IMR-90 (cell line): ENCODE measurements at regions not wholly inside any gene's neighbourhood (a gene's known extent, or its start where the extent isn't known, plus 50 kb on each side); places are given as distances from the start of the nearest gene placed in this dataset.
"Not testable (repeated sequence)": the region's sequence is repeated elsewhere in the genome, so short reads cannot be mapped to it uniquely, and the experiment has no call there.

ENCODE experiments used
- ATAC-seq: fragments of 200-7000 bp; cut with Tn5 transposase; 2 replicates; pipeline ENCODE4 v1.9.1; 2020; ENCODE audit warnings: low read depth, mild to moderate bottlenecking, moderate library complexity
- BruUV-seq: library from RNA; stranded (reverse); fragments of 400-500 nt; replicated peaks from 2 replicates; lab custom pipeline; 2021; lab: Mats Ljungman, UMichigan
- CTCF ChIA-PET: fragments of 300-600 bp; formaldehyde crosslinking; extraction: SDS; loops from one replicate; lab custom pipeline; 2021; ENCODE audit warnings: antibody characterized with exemption; lab: Yijun Ruan, JAX
- POLR2A ChIA-PET: fragments of 300-600 bp; sonication (Branson Sonifier 250); formaldehyde crosslinking; loops from one replicate; lab custom pipeline; 2022; ENCODE audit warnings: antibody characterized with exemption; ENCODE audit not compliant: unreplicated experiment; lab: Charles Lee
- DNase-seq: peaks from one replicate; pipeline ENCODE4 v3.0.0; 2013
- H2AFZ ChIP-seq: replicated peaks from 2 replicates; pipeline ENCODE3; 2013; ENCODE audit warnings: low read length, mild to moderate bottlenecking; ENCODE audit not compliant: poor library complexity
- H2AK5ac ChIP-seq: 2 replicates; pipeline ENCODE4 v1.6.1; 2013; ENCODE audit warnings: low read depth, low read length, inconsistent platforms
- H2AK9ac ChIP-seq: replicated peaks from 2 replicates; pipeline ENCODE3; 2013; ENCODE audit warnings: mild to moderate bottlenecking, low read depth, low read length, moderate library complexity; ENCODE audit not compliant: poor library complexity
- H2BK120ac ChIP-seq: 2 replicates; pipeline ENCODE4 v1.6.1; 2013; ENCODE audit warnings: low read depth, low read length, inconsistent platforms
- H2BK15ac ChIP-seq: 3 replicates; pipeline ENCODE4 v1.6.1; 2013; ENCODE audit warnings: low read depth, low read length, inconsistent platforms
- H2BK20ac ChIP-seq: 2 replicates; pipeline ENCODE4 v1.6.1; 2013; ENCODE audit warnings: low read depth, mild to moderate bottlenecking, inconsistent platforms, low read length, moderate library complexity
- H2BK5ac ChIP-seq: 2 replicates; pipeline ENCODE4 v1.6.1; 2013; ENCODE audit warnings: mild to moderate bottlenecking, low read depth, low read length, inconsistent platforms; ENCODE audit not compliant: poor library complexity, severe bottlenecking
- H3K14ac ChIP-seq: replicated peaks from 2 replicates; pipeline ENCODE4 v1.6.1; 2013; ENCODE audit warnings: low read depth, low read length, inconsistent platforms
- H3K18ac ChIP-seq: 2 replicates; pipeline ENCODE4 v1.6.1; 2013; ENCODE audit warnings: low read depth, low read length, control low read depth
- H3K23ac ChIP-seq: 2 replicates; pipeline ENCODE4 v1.6.1; 2013; ENCODE audit warnings: low read depth, low read length, inconsistent platforms
- H3K27ac ChIP-seq: 2 replicates; pipeline ENCODE4 v1.5.1; 2013; ENCODE audit warnings: mild to moderate bottlenecking, control low read depth, low read length; ENCODE audit not compliant: insufficient read depth
- H3K27me3 ChIP-seq: 2 replicates; pipeline ENCODE4 v1.6.1; 2013; ENCODE audit warnings: low read length; ENCODE audit not compliant: control insufficient read depth, insufficient read depth
- H3K36me3 ChIP-seq: 2 replicates; pipeline ENCODE4 v1.6.1; 2013; ENCODE audit warnings: low read length, mixed read lengths; ENCODE audit not compliant: control insufficient read depth, insufficient read depth
- H3K4ac ChIP-seq: 2 replicates; pipeline ENCODE4 v1.6.1; 2013; ENCODE audit warnings: low read depth, low read length, inconsistent platforms
- H3K4me1 ChIP-seq: 2 replicates; pipeline ENCODE4 v1.6.1; 2013; ENCODE audit warnings: low read length, mixed read lengths; ENCODE audit not compliant: control insufficient read depth, insufficient read depth
- H3K4me2 ChIP-seq: 2 replicates; pipeline ENCODE4 v1.6.1; 2013; ENCODE audit warnings: low read depth, mild to moderate bottlenecking, control low read depth, low read length, moderate library complexity
- H3K4me3 ChIP-seq: 2 replicates; pipeline ENCODE4 v1.5.1; 2013; ENCODE audit warnings: low read depth, mild to moderate bottlenecking, control low read depth, low read length, moderate library complexity; ENCODE audit not compliant: insufficient read depth
- H3K56ac ChIP-seq: 2 replicates; pipeline ENCODE4 v1.6.1; 2013; ENCODE audit warnings: low read length, inconsistent platforms; ENCODE audit not compliant: insufficient read depth; ENCODE audit errors: extremely low read depth
- H3K79me1 ChIP-seq, 2 experiments: 2 replicates each; pipeline ENCODE4 v1.6.1; 2013; ENCODE audit warnings: low read length in 2 of 2, inconsistent platforms in 1 of 2, low read depth in 1 of 2
- H3K9ac ChIP-seq: 2 replicates; pipeline ENCODE4 v1.6.1; 2013; ENCODE audit warnings: low read depth, low read length, control low read depth
- H3K9me1 ChIP-seq: 2 replicates; pipeline ENCODE4 v1.6.1; 2013; ENCODE audit warnings: low read length, inconsistent platforms; ENCODE audit not compliant: insufficient read depth
- H3K9me3 ChIP-seq: 2 replicates; pipeline ENCODE4 v1.6.1; 2013; ENCODE audit warnings: low read length; ENCODE audit not compliant: control insufficient read depth, insufficient read depth
- H4K20me1 ChIP-seq: 2 replicates; pipeline ENCODE4 v1.6.1; 2013; ENCODE audit warnings: low read length, inconsistent platforms; ENCODE audit not compliant: insufficient read depth
- H4K5ac ChIP-seq: 2 replicates; pipeline ENCODE4 v1.6.1; 2013; ENCODE audit warnings: mild to moderate bottlenecking, low read depth, low read length, control low read depth
- H4K8ac ChIP-seq, 2 experiments: 2 replicates each; pipeline ENCODE4 v1.6.1; 2013; ENCODE audit warnings: low read depth in 2 of 2, low read length in 2 of 2, control low read depth in 1 of 2, inconsistent platforms in 1 of 2
- H4K91ac ChIP-seq: 2 replicates; pipeline ENCODE4 v1.6.1; 2013; ENCODE audit warnings: low read depth, low read length, inconsistent platforms; ENCODE audit not compliant: insufficient read depth
- BHLHE40 ChIP-seq: fragments of 150-350 bp; IDR thresholded peaks from 2 replicates; pipeline ENCODE4 v1.6.1; 2016; ENCODE audit warnings: mild to moderate bottlenecking, low read depth, low read length
- CEBPB ChIP-seq: IDR thresholded peaks from 2 replicates; pipeline ENCODE4 v1.6.1; 2012; ENCODE audit warnings: low read depth, low read length, improper control_type of control experiment
- FOS ChIP-seq: fragments of 150-350 bp; IDR thresholded peaks from 2 replicates; pipeline ENCODE4 v1.6.1; 2016; ENCODE audit warnings: low read depth, low read length
- MAFK ChIP-seq: IDR thresholded peaks from 2 replicates; pipeline ENCODE4 v1.6.1; 2012; ENCODE audit warnings: low read depth, low read length, improper control_type of control experiment
- MAZ ChIP-seq: IDR thresholded peaks from 2 replicates; pipeline ENCODE4 v1.6.1; 2012; ENCODE audit warnings: low read depth, mild to moderate bottlenecking, low read length, improper control_type of control experiment, moderate library complexity, borderline replicate concordance
- NFE2L2 ChIP-seq: fragments of 150-350 bp; IDR thresholded peaks from 2 replicates; pipeline ENCODE4 v1.6.1; 2016; ENCODE audit warnings: low read depth, mild to moderate bottlenecking, low read length
- POLR2A ChIP-seq: IDR thresholded peaks from 2 replicates; pipeline ENCODE4 v1.6.1; 2012; ENCODE audit warnings: mild to moderate bottlenecking, low read depth, low read length
- RFX5 ChIP-seq: IDR thresholded peaks from 2 replicates; pipeline ENCODE4 v1.8.0; 2012; ENCODE audit warnings: low read depth, mild to moderate bottlenecking, low read length, moderate library complexity
- SMC3 ChIP-seq: fragments of 150-350 bp; IDR thresholded peaks from 2 replicates; pipeline ENCODE4 v1.6.1; 2016; ENCODE audit warnings: low read depth, mild to moderate bottlenecking, antibody characterized with exemption, low read length, moderate library complexity
- WGBS, 2 experiments: methylation state at CpG; one replicate each; pipeline versions ENCODE4 v1.1.5 to v1.1.7; 2013; ENCODE audit warnings: missing lambda C conversion rate in 2 of 2; ENCODE audit not compliant: insufficient read length in 1 of 2; ENCODE audit errors: extremely low coverage in 2 of 2; 5-methylcytosine and 5-hydroxymethylcytosine counted together
- dilution Hi-C: fragments of 300-500 bp; cut with HindIII; formaldehyde crosslinking; loops from one replicate; pipeline ENCODE4 v1.14.3; 2018; ENCODE audit warnings: low sequenced_read_pairs; ENCODE audit not compliant: unreplicated experiment
- in situ Hi-C: fragments of 300-500 bp; cut with MboI; formaldehyde crosslinking; loops from 3 replicates; pipeline ENCODE4 v1.14.3; 2019; ENCODE audit warnings: low sequenced_read_pairs, inconsistent platforms, mixed read lengths
- intact Hi-C: fragments of 100-400 bp; cut with micrococcal nuclease; formaldehyde crosslinking; loops from 2 replicates; pipeline ENCODE4 v1.10.0; 2022

DNA sequence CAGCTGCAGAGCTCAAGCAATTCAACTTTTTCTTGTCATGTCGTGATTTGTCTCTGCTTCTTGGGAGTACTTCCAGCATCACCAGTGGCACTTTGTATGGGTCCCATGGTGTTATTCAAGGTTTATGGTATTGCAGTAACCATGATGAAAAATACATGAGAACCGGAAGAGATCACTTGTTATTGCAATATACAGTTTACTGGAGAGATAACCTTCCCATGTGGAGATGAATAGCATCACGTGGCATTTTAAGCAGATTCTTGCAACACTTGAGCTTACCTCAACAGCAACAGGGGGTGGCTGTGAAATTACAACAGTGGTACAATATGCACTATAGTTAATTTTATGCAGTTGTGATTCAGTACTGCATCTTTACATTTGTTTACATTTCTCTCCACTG, 97.4 kb downstream of the APOB start:
- H3K4me3 ChIP-seq: no peak overlapping the region
- H2AK9ac ChIP-seq: no peak overlapping the region
- intact Hi-C loops: no loop called here
- no peak overlapping the region for H3K23ac ChIP-seq
- H3K79me1 ChIP-seq: no peaks in the 10 kb centered on the region
- no peak overlapping the region for H2BK120ac ChIP-seq
- no peaks in the 10 kb centered on the region for H3K36me3 ChIP-seq
- no TSS peak for BruUV-seq
- H3K9ac ChIP-seq: no peak overlapping the region
- ChIA-PET CTCF (no interaction called here), POLR2A (no interaction called here)
- no peak overlapping the region for H3K56ac ChIP-seq
- TF ChIP-seq MAZ: no peak
- TF ChIP-seq POLR2A: no peak
- TF ChIP-seq NFE2L2: no peak
- no peak for TF ChIP-seq BHLHE40
- TF ChIP-seq SMC3: no peak
- TF ChIP-seq CEBPB: no peak
- no peak for TF ChIP-seq FOS
- no peak for TF ChIP-seq MAFK
- no peak for TF ChIP-seq RFX5
- no peak overlapping the region for H3K4ac ChIP-seq
- no CpG with 5 or more reads among the region's 3 CpGs for WGBS, 2 experiments
- no peak overlapping the region for H2AK5ac ChIP-seq
- H4K20me1 ChIP-seq: no peaks in the 10 kb centered on the region
- no peak overlapping the region for H3K18ac ChIP-seq
- no peak overlapping the region for H4K8ac ChIP-seq
- no peak overlapping the region for H2BK20ac ChIP-seq
- H3K4me1 ChIP-seq: no peaks in the 10 kb centered on the region
- H3K14ac ChIP-seq: no peak overlapping the region
- peaks cover 2% of the 10 kb centered on the region; the same call in 1 of the 2 replicates for H3K27me3 ChIP-seq
- H3K9me1 ChIP-seq: no peaks in the 10 kb centered on the region
- no peak overlapping the region for H4K91ac ChIP-seq
- H2BK5ac ChIP-seq: no peak overlapping the region
- dilution Hi-C loops: loop anchor here (25.0 kb wide), 1 partner anchor 259 kb away; no protein-coding TSS in a partner anchor
- no peak overlapping the region for H3K27ac ChIP-seq
- ATAC-seq (no peak), DNase-seq (no peak)
- H3K9me3 ChIP-seq: no peaks in the 10 kb centered on the region
- no peak overlapping the region for H4K5ac ChIP-seq
- no peak overlapping the region for H2AFZ ChIP-seq
- H2BK15ac ChIP-seq: no peak overlapping the region
- H3K4me2 ChIP-seq: no peak overlapping the region
- in situ Hi-C loops: no loop called here

DNA sequence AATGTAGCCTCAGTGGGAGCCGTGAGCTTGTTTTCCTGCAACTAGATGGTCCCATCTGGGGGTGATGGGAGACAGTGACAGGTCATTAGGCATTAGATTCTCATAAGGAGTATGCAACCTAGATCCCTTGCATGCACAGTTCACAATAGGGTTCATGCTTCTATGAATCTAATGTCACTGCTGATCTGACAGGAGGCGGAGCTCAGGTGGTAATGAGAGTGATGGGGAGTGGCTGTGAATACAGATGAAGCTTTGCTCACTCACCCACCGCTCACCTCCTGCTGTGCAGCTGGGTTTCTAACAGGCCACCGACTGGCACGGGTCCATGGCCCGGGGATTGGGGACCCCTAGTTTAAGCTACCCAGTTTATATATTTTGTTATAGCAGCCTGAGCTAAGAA, 100.2 kb downstream of the APOB start:
- DNase-seq, H2BK120ac ChIP-seq, H3K9me1 ChIP-seq, H3K4me1 ChIP-seq, H2BK20ac ChIP-seq, H3K14ac ChIP-seq, H3K79me1 ChIP-seq, H3K23ac ChIP-seq, H4K5ac ChIP-seq, H3K18ac ChIP-seq, intact Hi-C loops, H3K4me3 ChIP-seq, H3K9ac ChIP-seq, H3K4me2 ChIP-seq, H3K27me3 ChIP-seq, BruUV-seq, H2BK15ac ChIP-seq, H4K8ac ChIP-seq, H2AK9ac ChIP-seq, H3K27ac ChIP-seq, ATAC-seq, H3K56ac ChIP-seq, H3K36me3 ChIP-seq, H2BK5ac ChIP-seq, in situ Hi-C loops, H4K91ac ChIP-seq, H4K20me1 ChIP-seq, H3K4ac ChIP-seq, CTCF ChIA-PET, H2AFZ ChIP-seq, H3K9me3 ChIP-seq, H2AK5ac ChIP-seq, POLR2A ChIA-PET: not testable (repeated sequence)
- no CpG with 5 or more reads among the region's 6 CpGs for WGBS, 2 experiments
- dilution Hi-C loops: loop anchor here (25.0 kb wide), 1 partner anchor 256 kb away; no protein-coding TSS in a partner anchor
